Erythroblast (primary cell): ENCODE measurements at regions not wholly inside any gene's neighbourhood (a gene's known extent, or its start where the extent isn't known, plus 50 kb on each side); places are given as distances from the start of the nearest gene placed in this dataset.
"Not testable (repeated sequence)": the region's sequence is repeated elsewhere in the genome, so short reads cannot be mapped to it uniquely, and the experiment has no call there.

Experiments used
- GATA1 ChIP-seq: IDR thresholded peaks from 2 replicates; pipeline ENCODE4 v1.6.1; 2011; ENCODE audit warnings: low read depth, mild to moderate bottlenecking, control low read depth, low read length, moderate library complexity
- POLR2A ChIP-seq: IDR thresholded peaks from 2 replicates; pipeline ENCODE4 v1.6.1; 2011; ENCODE audit warnings: mild to moderate bottlenecking, low read length

DNA sequence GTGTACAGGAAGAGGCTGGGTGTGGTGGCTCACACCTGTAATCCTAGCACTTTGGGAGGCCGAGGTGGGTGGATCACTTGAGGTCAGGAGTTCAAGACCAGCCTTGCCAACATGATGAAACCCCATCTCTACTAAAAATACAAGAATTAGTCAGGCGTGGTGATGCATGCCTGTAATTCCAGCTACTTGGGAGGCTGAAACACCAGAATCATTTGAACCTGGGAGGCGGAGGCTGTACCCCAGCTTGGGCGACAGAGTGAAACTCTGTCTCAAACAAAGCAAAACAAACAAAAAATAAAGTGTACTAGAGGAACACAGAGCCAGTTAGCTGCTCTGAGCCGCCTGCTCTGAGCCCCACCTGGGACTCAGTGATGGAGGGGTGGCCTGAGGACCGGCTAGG lies 61.5 kb upstream of the EMX2 start:
- not testable (repeated sequence) for TF ChIP-seq POLR2A, GATA1
